ENCODE measurements at regions not wholly inside any gene's neighbourhood (a gene's known extent, or its start where the extent isn't known, plus 50 kb on each side); places are given as distances from the start of the nearest gene placed in this dataset.

- no peaks in the 10 kb centered on the region for H3K36me3 ChIP-seq
- H3K9me3 ChIP-seq = no peaks in the 10 kb centered on the region
- H3K4me3 ChIP-seq (ENCODE audit: low read depth in 1 of 2, low read length in 1 of 2) = no peak overlapping the region
- H3K27me3 ChIP-seq = no peaks in the 10 kb centered on the region
- H3K4me1 ChIP-seq (ENCODE audit: control insufficient read depth in 1 of 2, insufficient read depth in 1 of 2, low read depth in 1 of 2, low read length in 1 of 2) = no peaks in the 10 kb centered on the region
- TF ChIP-seq, protein P1, sequence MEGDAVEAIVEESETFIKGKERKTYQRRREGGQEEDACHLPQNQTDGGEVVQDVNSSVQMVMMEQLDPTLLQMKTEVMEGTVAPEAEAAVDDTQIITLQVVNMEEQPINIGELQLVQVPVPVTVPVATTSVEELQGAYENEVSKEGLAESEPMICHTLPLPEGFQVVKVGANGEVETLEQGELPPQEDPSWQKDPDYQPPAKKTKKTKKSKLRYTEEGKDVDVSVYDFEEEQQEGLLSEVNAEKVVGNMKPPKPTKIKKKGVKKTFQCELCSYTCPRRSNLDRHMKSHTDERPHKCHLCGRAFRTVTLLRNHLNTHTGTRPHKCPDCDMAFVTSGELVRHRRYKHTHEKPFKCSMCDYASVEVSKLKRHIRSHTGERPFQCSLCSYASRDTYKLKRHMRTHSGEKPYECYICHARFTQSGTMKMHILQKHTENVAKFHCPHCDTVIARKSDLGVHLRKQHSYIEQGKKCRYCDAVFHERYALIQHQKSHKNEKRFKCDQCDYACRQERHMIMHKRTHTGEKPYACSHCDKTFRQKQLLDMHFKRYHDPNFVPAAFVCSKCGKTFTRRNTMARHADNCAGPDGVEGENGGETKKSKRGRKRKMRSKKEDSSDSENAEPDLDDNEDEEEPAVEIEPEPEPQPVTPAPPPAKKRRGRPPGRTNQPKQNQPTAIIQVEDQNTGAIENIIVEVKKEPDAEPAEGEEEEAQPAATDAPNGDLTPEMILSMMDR (IDR thresholded peaks at IDR 0.05) = no peak
- no peak overlapping the region for H3K27ac ChIP-seq
These were observed 612.9 kb upstream of the POU3F3 start for GRCh38 chr2:104240984-104241383.

DNA sequence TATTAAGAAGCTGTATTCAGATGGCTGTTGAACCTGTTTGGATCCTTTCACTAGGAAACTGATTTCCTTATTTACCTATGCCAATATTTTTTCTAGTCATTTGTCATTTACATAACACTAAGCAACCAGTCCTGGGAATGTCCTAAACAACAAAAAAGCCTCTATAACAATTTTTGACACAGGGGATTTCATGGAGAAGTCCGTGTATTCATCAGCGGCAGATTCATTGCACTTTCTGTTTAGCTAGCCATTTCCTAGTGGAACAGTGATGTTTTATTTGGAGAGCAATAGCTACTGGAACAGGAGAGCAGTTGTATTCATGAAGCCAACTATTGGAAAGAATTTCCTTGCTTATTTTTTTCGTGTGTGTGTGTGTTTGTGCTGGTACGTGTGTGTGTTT, 604.3 kb upstream of the POU3F3 start:
- Histone ChIP-seq H3K4me3 (ENCODE audit: low read depth in 1 of 2, low read length in 1 of 2) (no peak overlapping the region), H3K36me3 (no peaks in the 10 kb centered on the region), H3K27me3 (no peaks in the 10 kb centered on the region), H3K9me3 (no peaks in the 10 kb centered on the region), H3K27ac (no peak overlapping the region), H3K4me1 (ENCODE audit: control insufficient read depth in 1 of 2, insufficient read depth in 1 of 2, low read depth in 1 of 2, low read length in 1 of 2) (no peaks in the 10 kb centered on the region)
- TF ChIP-seq, protein P1 (IDR thresholded peaks at IDR 0.05) = no peak

DNA sequence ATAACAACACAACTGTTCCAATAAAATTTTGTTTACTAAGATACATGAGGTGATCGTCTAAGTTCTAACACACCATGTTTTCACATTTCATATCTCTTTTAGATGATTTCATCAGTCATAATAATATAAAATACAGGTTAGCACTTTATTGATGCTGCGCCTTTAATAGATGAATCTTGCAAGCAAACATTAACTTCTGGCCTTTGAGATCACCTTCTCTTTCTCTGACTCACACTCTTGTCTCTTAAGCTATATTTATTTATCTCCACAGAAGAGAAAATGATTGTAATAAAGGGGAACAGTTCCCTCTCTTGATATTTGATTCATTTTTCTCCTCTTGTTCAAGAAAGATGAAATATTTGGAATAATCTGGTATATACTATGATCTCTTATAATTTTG, 603.3 kb upstream of the POU3F3 start:
- H3K4me3 ChIP-seq (ENCODE audit: low read depth in 1 of 2, low read length in 1 of 2) = no peak overlapping the region
- TF ChIP-seq, protein P1 (IDR thresholded peaks at IDR 0.05) = no peak
- H3K4me1 ChIP-seq (ENCODE audit: control insufficient read depth in 1 of 2, insufficient read depth in 1 of 2, low read depth in 1 of 2, low read length in 1 of 2) = no peaks in the 10 kb centered on the region
- no peaks in the 10 kb centered on the region for H3K9me3 ChIP-seq
- H3K36me3 ChIP-seq = no peaks in the 10 kb centered on the region
- H3K27ac ChIP-seq = no peak overlapping the region
- no peaks in the 10 kb centered on the region for H3K27me3 ChIP-seq

GRCh38 chr2:104254017-104254416, 599.9 kb upstream of the POU3F3 start:
- Histone ChIP-seq H3K9me3 (no peaks in the 10 kb centered on the region), H3K27ac (no peak overlapping the region), H3K36me3 (no peaks in the 10 kb centered on the region), H3K27me3 (no peaks in the 10 kb centered on the region), H3K4me3 (ENCODE audit: low read depth in 1 of 2, low read length in 1 of 2) (no peak overlapping the region), H3K4me1 (ENCODE audit: control insufficient read depth in 1 of 2, insufficient read depth in 1 of 2, low read depth in 1 of 2, low read length in 1 of 2) (no peaks in the 10 kb centered on the region)
- TF ChIP-seq, protein P1 (IDR thresholded peaks at IDR 0.05) = no peak

- TF ChIP-seq, protein P1 (IDR thresholded peaks at IDR 0.05) = no peak
- Histone ChIP-seq H3K4me3 (ENCODE audit: low read depth in 1 of 2, low read length in 1 of 2) (no peak overlapping the region), H3K27me3 (no peaks in the 10 kb centered on the region), H3K9me3 (no peaks in the 10 kb centered on the region), H3K36me3 (no peaks in the 10 kb centered on the region), H3K4me1 (ENCODE audit: control insufficient read depth in 1 of 2, insufficient read depth in 1 of 2, low read depth in 1 of 2, low read length in 1 of 2) (no peaks in the 10 kb centered on the region), H3K27ac (no peak overlapping the region)
These were observed 591.2 kb upstream of the POU3F3 start for GRCh38 chr2:104262714-104263113.

- H3K9me3 ChIP-seq = no peaks in the 10 kb centered on the region
- no peak overlapping the region for H3K27ac ChIP-seq
- H3K4me1 ChIP-seq (ENCODE audit: control insufficient read depth in 1 of 2, insufficient read depth in 1 of 2, low read depth in 1 of 2, low read length in 1 of 2) = no peaks in the 10 kb centered on the region
- TF ChIP-seq, protein P1 (IDR thresholded peaks at IDR 0.05) = no peak
- no peaks in the 10 kb centered on the region for H3K36me3 ChIP-seq
- no peaks in the 10 kb centered on the region for H3K27me3 ChIP-seq
- no peak overlapping the region for H3K4me3 ChIP-seq (ENCODE audit: low read depth in 1 of 2, low read length in 1 of 2)
These were observed 574.3 kb upstream of the POU3F3 start for GRCh38 chr2:104279646-104280045.

Measured in neutrophil (primary cell).